Bronchial epithelial cell (primary cell): ENCODE measurements at regions not wholly inside any gene's neighbourhood (a gene's known extent, or its start where the extent isn't known, plus 50 kb on each side); places are given as distances from the start of the nearest gene placed in this dataset.

Experiments
- DNase-seq: peaks from one replicate; pipeline ENCODE4 v3.0.0-alpha.2; 2010; ENCODE audit warnings: low read depth
- FAIRE-seq: peaks from 2 replicates; lab custom pipeline; 2011; peaks lifted over from hg19 to GRCh38; lab: Jason Lieb, UNC
- H3K27me3 ChIP-seq: 2 replicates; pipeline ENCODE4 v1.5.1; 2011; ENCODE audit warnings: low read length; ENCODE audit not compliant: control insufficient read depth, insufficient read depth
- H3K36me3 ChIP-seq: 2 replicates; pipeline ENCODE4 v1.5.1; 2011; ENCODE audit warnings: low read length; ENCODE audit not compliant: control insufficient read depth, insufficient read depth
- H3K4me3 ChIP-seq: 2 replicates; pipeline ENCODE4 v1.5.1; 2011; ENCODE audit warnings: mild to moderate bottlenecking, low read depth, low read length, control low read depth
- CTCF ChIP-seq: IDR thresholded peaks from 2 replicates; pipeline ENCODE4 v1.5.1; 2011; ENCODE audit warnings: mild to moderate bottlenecking, moderate library complexity, low read length, control low read depth, inconsistent platforms; ENCODE audit not compliant: insufficient read depth, severe bottlenecking

- FAIRE-seq, result no peak
- Histone ChIP-seq H3K4me3 (no peak overlapping the region), H3K36me3 (no peaks in the 10 kb centered on the region), H3K27me3 (no peaks in the 10 kb centered on the region)
- no peak for TF ChIP-seq CTCF
- DNase-seq, result no peak
Measured at GRCh38 chr2:234423884-234424283, 73.0 kb downstream of the ARL4C start.

- Histone ChIP-seq H3K36me3 (no peaks in the 10 kb centered on the region), H3K4me3 (no peak overlapping the region), H3K27me3 (no peaks in the 10 kb centered on the region)
- no peak for FAIRE-seq
- peak; percentile 26 for DNase-seq
- no peak for TF ChIP-seq CTCF
Measured at GRCh38 chr2:234422981-234423431, 73.9 kb downstream of the ARL4C start.

- FAIRE-seq (peak; percentile 99), DNase-seq (peak; percentile 100)
- H3K27me3 ChIP-seq, result no peaks in the 10 kb centered on the region
- no peak overlapping the region for H3K4me3 ChIP-seq
- H3K36me3 ChIP-seq, result no peaks in the 10 kb centered on the region
- no peak for TF ChIP-seq CTCF
Measured at GRCh38 chr2:234422273-234422732, 74.6 kb downstream of the ARL4C start.

- Histone ChIP-seq H3K36me3 (no peaks in the 10 kb centered on the region), H3K4me3 (no peak overlapping the region), H3K27me3 (no peaks in the 10 kb centered on the region)
- FAIRE-seq (no peak), DNase-seq (no peak)
- no peak for TF ChIP-seq CTCF
Measured at GRCh38 chr2:234420408-234420807, 76.5 kb downstream of the ARL4C start.

- no peak for FAIRE-seq
- TF ChIP-seq CTCF, result no peak
- Histone ChIP-seq H3K36me3 (no peaks in the 10 kb centered on the region), H3K27me3 (no peaks in the 10 kb centered on the region), H3K4me3 (no peak overlapping the region)
- DNase-seq, result no peak
Measured at GRCh38 chr2:234419726-234420125, 77.2 kb downstream of the ARL4C start.

GRCh38 chr2:234415706-234416105 is 81.2 kb downstream of the ARL4C start:
- FAIRE-seq, result no peak

More at GRCh38 chr2:234415706-234416105, 81.2 kb downstream of the ARL4C start:
- DNase-seq, result no peak
- H3K36me3 ChIP-seq, result no peaks in the 10 kb centered on the region
- H3K27me3 ChIP-seq, result no peaks in the 10 kb centered on the region
- TF ChIP-seq CTCF, result no peak
- no peak overlapping the region for H3K4me3 ChIP-seq
